D721Med (cell line): ENCODE measurements at regions not wholly inside any gene's neighbourhood (a gene's known extent, or its start where the extent isn't known, plus 50 kb on each side); places are given as distances from the start of the nearest gene placed in this dataset.

Source experiments
- DNase-seq: peaks from one replicate; pipeline ENCODE4 v3.0.0; 2011; ENCODE audit warnings: low spot score; ENCODE audit not compliant: insufficient read length
- FAIRE-seq: peaks from 2 replicates; lab custom pipeline; 2011; peaks lifted over from hg19 to GRCh38; lab: Jason Lieb, UNC
- TF ChIP-seq, protein P1 (sequence below): IDR thresholded peaks from 2 replicates; pipeline ENCODE4 v1.5.1; 2012; ENCODE audit warnings: mild to moderate bottlenecking, control low read depth; ENCODE audit not compliant: insufficient read depth; ENCODE audit errors: missing control alignments

- FAIRE-seq: no peak
- DNase-seq: no peak
- TF ChIP-seq, protein P1, sequence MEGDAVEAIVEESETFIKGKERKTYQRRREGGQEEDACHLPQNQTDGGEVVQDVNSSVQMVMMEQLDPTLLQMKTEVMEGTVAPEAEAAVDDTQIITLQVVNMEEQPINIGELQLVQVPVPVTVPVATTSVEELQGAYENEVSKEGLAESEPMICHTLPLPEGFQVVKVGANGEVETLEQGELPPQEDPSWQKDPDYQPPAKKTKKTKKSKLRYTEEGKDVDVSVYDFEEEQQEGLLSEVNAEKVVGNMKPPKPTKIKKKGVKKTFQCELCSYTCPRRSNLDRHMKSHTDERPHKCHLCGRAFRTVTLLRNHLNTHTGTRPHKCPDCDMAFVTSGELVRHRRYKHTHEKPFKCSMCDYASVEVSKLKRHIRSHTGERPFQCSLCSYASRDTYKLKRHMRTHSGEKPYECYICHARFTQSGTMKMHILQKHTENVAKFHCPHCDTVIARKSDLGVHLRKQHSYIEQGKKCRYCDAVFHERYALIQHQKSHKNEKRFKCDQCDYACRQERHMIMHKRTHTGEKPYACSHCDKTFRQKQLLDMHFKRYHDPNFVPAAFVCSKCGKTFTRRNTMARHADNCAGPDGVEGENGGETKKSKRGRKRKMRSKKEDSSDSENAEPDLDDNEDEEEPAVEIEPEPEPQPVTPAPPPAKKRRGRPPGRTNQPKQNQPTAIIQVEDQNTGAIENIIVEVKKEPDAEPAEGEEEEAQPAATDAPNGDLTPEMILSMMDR: no peak
Observed at GRCh38 chr3:18652781-18653180, 227.6 kb upstream of the SATB1 start.

DNA sequence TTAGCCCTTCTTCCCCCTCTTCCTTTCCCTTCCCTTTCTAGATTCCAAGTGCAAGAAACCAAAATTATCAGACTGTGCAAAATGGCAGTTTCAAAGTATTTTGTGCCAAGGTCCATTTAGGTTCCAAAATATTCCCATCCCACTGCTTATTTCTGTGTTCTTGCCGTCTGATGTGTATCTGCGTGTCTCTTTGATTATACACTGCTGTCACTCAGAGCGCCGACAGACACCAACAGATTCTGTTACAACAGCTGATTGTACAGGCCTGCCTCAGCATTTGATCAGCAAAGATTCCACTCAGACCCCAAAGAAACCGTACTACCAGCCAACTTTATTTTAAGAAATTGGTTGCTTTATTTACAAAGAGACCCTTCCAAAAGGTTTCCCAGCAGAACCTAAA is 225.6 kb upstream of the SATB1 start:
- TF ChIP-seq, protein P1: no peak
- FAIRE-seq (no peak), DNase-seq (no peak)

GRCh38 chr3:18649666-18650363 is 224.7 kb upstream of the SATB1 start:
- TF ChIP-seq, protein P1: no peak
- FAIRE-seq: no peak
- no peak for DNase-seq

DNA sequence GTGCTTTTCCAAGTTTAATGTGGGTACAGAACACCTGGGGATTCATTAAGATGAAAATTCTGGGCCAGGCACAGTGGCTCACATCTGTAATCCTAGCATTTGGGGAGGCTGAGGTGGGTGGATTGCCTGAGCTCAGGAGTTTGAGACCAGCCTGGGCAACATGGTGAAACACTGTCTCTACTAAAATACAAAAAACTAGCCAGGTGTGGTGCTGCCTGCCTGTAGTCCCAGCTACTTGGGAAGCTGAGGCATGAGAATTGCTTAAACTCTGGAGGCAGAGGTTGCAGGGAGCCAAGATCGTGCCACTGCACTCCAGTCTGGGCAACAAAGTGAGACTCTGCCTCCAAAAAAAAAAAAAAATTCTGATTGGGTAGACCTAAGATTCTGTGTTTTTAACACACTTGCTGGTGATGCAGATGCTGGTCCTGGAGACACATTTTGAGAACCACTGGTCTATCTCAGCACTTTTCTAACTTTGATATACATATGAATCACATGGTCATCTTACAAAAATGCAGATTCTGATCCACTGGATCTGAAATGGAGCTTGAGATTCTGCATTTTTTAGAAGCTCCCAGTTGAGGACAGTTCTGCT is 223.8 kb upstream of the SATB1 start:
- TF ChIP-seq, protein P1: no peak
- DNase-seq (no peak), FAIRE-seq (no peak)

- DNase-seq (no peak), FAIRE-seq (no peak)
- TF ChIP-seq, protein P1: no peak
Observed at GRCh38 chr3:18648159-18648558, 223.0 kb upstream of the SATB1 start.

GRCh38 chr3:18645619-18646018 is 220.5 kb upstream of the SATB1 start:
- TF ChIP-seq, protein P1: no peak
- FAIRE-seq (no peak), DNase-seq (no peak)

GRCh38 chr3:18643281-18643680 is 218.1 kb upstream of the SATB1 start:
- no peak for FAIRE-seq
- TF ChIP-seq, protein P1: no peak
- no peak for DNase-seq
